NCI-H2171 (cell line): ENCODE measurements at regions not wholly inside any gene's neighbourhood (a gene's known extent, or its start where the extent isn't known, plus 50 kb on each side); places are given as distances from the start of the nearest gene placed in this dataset.

ENCODE experiments used
- DNase-seq: peaks from one replicate; lab custom pipeline; 2025; lab: John Stamatoyannopoulos, UW

DNA sequence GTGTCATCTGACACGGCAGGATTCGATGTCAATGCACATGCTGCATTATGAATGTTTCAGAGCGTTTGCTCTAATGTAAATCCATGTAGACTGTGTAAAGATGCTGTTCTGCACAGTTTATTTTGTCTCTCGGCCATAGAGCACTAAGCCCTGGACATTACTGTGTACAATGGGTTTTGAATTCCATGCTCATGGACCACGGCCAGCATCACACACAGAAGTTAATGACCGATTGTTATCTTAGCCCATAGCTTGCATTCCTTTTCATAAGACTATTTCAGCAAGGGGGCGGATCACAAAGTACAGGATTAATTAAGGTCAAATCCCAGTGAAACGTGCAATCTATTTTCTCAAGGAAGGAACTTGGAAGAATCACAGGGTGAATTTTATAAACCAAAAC lies 286.1 kb upstream of the TENM3 start:
- no peak for DNase-seq

DNA sequence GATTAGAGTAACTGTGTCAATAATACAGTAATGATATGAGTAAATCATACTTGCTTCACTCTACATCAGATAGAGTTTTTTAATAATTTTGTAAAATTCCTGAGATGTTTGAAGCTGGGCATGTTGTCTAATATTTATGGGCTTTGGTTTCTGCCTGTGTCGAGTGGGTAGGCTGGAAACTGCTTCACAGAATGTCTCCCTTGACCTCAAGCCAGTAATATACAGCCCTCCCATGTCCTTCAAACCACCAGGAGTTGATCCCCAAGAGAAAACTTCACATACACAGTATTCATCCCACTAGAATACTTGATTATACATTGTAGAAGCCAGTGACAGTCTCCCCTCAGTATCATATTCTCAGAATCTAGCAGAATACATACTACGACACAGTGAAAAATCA lies 284.8 kb upstream of the TENM3 start:
- DNase-seq: no peak

DNA sequence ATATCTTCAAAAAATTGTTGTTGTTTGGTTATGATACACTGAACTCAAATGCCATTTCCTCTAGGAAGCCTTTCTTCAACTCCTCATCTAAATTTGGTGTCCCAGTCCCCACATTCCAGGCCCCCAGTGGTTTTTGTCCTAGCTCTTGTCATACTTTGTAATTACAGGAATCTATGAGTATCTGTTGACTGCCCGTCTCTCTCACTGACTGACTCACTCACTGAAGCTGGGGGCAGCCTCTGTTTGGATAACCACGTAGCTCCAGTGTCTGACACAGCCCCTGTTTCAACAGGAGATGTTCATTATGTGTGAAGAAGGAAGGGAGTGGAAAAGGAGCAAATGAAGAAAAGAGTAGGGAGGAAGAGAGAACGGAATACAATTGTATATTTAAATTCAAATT lies 284.1 kb upstream of the TENM3 start:
- no peak for DNase-seq

- no peak for DNase-seq
Measured at GRCh38 chr4:181960384-181960783, 282.8 kb upstream of the TENM3 start.

- DNase-seq: no peak
Measured at GRCh38 chr4:181962321-181962720, 280.9 kb upstream of the TENM3 start.

- DNase-seq: no peak
Measured at GRCh38 chr4:181964731-181965130, 278.5 kb upstream of the TENM3 start.

- DNase-seq: no peak
Measured at GRCh38 chr4:181966104-181966551, 277.1 kb upstream of the TENM3 start.

GRCh38 chr4:181967401-181967800 lies 275.8 kb upstream of the TENM3 start:
- DNase-seq: no peak

- DNase-seq: no peak
Measured at GRCh38 chr4:181968371-181968770, 274.8 kb upstream of the TENM3 start.

GRCh38 chr4:181969151-181969550 lies 274.1 kb upstream of the TENM3 start:
- no peak for DNase-seq

GRCh38 chr4:181970366-181970765 lies 272.8 kb upstream of the TENM3 start:
- DNase-seq: no peak

GRCh38 chr4:181971411-181971810 lies 271.8 kb upstream of the TENM3 start:
- no peak for DNase-seq

GRCh38 chr4:181971973-181972372 lies 271.2 kb upstream of the TENM3 start:
- no peak for DNase-seq

DNA sequence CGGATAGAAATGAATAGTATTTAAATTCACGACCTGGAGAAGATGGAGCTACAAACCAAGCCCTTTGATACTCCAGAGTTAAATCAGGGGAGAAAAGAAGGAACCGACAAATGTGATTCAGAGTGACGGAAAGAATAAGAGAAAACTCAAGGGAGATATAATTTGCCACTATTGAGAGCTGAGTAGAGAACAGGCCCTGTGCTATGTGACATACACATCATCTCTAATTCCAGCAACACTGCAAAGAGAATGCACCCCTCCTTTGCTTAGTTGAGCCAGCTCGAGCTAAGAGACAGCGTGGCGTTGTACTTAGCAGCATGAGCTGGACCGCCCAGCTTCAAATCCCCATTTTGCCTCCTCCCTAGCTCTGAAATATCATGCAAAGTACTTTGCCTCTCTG lies 266.4 kb upstream of the TENM3 start:
- no peak for DNase-seq

DNA sequence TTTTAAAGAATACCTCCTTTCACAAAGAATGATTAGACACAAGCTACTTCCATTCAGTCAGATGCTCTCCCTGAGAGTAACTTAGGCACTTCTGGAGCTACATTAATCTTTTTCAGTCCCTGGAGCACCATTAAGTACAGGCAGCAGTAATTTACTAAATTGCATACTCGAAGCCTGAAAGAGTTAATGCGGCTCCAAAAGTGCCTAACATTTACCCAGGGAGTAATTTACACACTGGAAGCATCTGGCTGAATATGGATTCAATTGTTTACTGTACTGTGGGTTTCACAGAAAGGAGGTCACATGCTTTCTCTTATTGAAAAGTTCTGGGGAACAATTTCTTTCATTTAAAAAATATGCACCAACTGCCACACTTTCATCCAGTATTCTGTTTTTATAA lies 260.8 kb upstream of the TENM3 start:
- DNase-seq: no peak

- no peak for DNase-seq
Measured at GRCh38 chr4:181982856-181983255, 260.3 kb upstream of the TENM3 start.

DNA sequence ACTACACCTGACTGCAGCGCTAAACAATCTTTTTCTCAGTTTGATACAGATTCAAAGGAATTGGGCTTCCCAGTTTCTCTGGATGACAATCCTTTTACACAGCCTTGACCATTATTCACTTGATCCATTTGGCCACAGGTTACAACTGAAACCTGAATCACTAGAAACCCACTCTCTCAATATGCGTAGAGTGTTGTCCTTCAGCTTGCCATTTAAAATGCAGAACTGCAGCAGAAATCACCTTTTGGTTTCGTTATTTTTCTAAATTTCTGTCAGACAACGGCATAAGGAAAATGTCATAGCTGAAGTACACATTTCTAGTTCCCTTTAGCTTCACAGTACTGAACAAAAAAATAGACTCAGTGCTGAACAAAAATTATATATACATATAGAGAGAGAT lies 255.8 kb upstream of the TENM3 start:
- no peak for DNase-seq

- DNase-seq: no peak
Measured at GRCh38 chr4:181989071-181989470, 254.1 kb upstream of the TENM3 start.

GRCh38 chr4:181991369-181992108 lies 251.7 kb upstream of the TENM3 start:
- no peak for DNase-seq

DNA sequence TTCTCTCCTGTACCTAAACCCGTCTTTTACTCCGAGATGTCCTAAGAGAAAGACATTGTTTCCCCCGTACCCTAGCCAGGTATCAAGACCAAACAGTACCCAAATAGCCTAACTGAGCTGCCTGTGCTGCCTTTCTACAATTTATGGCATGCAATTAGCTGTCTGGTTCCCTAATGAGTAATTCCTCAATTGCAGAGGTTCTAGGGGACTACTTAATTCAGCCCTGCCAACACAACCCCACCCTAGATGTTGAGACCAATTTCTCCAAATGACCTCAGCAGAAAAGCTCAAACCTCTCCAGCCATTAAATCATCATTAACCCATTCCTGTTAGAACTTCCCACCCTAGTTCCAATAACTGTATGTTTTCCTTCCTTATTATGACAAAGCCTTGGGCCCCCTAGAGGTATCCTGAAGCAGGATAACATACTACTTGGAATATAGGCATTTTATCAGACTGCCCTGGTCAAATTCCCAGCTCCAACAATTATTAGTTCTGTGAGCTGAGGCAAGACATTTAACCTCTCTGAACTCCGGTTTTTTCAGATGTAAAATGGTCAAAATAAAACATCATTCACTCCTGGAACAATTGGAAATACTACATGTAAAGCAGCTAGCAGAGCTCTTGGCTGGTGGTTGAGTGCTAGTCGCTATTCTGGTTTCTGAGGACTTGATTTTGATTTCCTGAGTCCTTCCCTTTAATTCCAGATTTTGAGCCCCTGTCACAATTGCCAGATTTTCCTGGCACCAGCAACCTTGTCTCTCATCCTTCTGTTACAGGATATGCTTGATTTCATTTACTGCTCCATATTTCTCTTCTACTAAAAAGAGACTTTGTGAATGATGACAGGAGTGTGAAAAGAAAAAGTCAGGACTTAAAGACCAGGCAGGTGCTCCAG lies 244.6 kb upstream of the TENM3 start:
- DNase-seq: no peak

DNA sequence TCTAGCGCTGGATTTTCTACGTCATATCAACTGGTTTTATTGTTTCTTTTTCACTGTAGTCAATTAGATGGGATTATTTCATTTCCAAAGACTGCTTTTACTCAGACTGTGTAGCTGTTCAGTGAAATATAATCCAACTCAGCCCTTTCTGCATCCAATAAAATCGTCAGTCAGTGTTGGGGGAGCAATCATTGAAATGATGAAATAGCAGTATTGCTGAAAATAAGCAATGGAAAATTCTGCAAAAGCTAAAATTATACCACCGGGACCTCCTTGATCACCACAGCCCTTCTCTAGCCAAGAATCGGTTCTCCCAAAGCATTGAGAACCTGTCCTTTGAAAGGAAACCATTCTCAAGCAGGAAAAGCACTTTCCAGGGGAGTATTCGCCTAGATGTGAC lies 243.1 kb upstream of the TENM3 start:
- no peak for DNase-seq

GRCh38 chr4:182010876-182011275 lies 232.3 kb upstream of the TENM3 start:
- no peak for DNase-seq

- DNase-seq: no peak
Measured at GRCh38 chr4:182014164-182014563, 229.0 kb upstream of the TENM3 start.
